ENCODE measurements at regions not wholly inside any gene's neighbourhood (a gene's known extent, or its start where the extent isn't known, plus 50 kb on each side); places are given as distances from the start of the nearest gene placed in this dataset.
"Not testable (repeated sequence)": the region's sequence is repeated elsewhere in the genome, so short reads cannot be mapped to it uniquely, and the experiment has no call there.

GRCh38 chr10:118971876-118972275, 57.6 kb upstream of the NANOS1 start:
- Mint-ChIP-seq H3K9me3 (peaks cover 9% of the 10 kb centered on the region), H3K36me3 (ENCODE audit: insufficient read depth) (no peaks in the 10 kb centered on the region), H3K4me1 (ENCODE audit: low read depth) (no peaks in the 10 kb centered on the region), H3K4me3 (no peak overlapping the region), H3K27me3 (ENCODE audit: low read depth) (peaks cover 6% of the 10 kb centered on the region)
- no peak for ATAC-seq
- DNase-seq = no peak

DNA sequence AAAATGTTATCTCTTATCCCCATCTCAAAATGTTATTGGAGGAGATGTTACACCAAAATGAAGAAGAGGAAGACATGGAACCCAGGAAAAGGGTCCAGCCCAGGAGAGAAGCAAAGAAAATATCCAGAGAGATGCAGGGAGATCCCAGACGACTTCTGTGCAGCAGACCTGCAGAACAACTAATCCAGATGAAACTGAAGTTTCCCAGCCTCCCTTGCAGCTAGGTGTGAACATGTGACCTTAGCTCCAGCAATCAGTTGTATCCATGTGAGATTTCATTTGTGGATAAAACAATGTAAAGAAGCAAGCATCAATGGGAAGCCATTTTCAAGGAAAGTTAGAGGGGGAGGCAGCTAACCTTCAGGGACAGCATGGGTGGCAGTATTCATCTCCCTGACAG, 55.8 kb upstream of the NANOS1 start:
- no peaks in the 10 kb centered on the region for H3K4me1 Mint-ChIP-seq (ENCODE audit: low read depth)
- H3K36me3 Mint-ChIP-seq (ENCODE audit: insufficient read depth) = no peaks in the 10 kb centered on the region
- ATAC-seq (no peak), DNase-seq (no peak)
- peaks cover 9% of the 10 kb centered on the region for H3K9me3 Mint-ChIP-seq
- H3K27me3 Mint-ChIP-seq (ENCODE audit: low read depth) = peaks cover 9% of the 10 kb centered on the region
- no peak overlapping the region for H3K4me3 Mint-ChIP-seq

GRCh38 chr10:118974951-118975350, 54.6 kb upstream of the NANOS1 start:
- DNase-seq (no peak), ATAC-seq (no peak)
- Mint-ChIP-seq H3K36me3 (ENCODE audit: insufficient read depth) (no peaks in the 10 kb centered on the region), H3K4me3 (no peak overlapping the region), H3K9me3 (peaks cover 9% of the 10 kb centered on the region), H3K27me3 (ENCODE audit: low read depth) (peaks cover 13% of the 10 kb centered on the region), H3K4me1 (ENCODE audit: low read depth) (no peaks in the 10 kb centered on the region)

- not testable (repeated sequence) for H3K9me3 Mint-ChIP-seq, ATAC-seq
Measured at GRCh38 chr10:118976219-118976618, 53.3 kb upstream of the NANOS1 start.

DNA sequence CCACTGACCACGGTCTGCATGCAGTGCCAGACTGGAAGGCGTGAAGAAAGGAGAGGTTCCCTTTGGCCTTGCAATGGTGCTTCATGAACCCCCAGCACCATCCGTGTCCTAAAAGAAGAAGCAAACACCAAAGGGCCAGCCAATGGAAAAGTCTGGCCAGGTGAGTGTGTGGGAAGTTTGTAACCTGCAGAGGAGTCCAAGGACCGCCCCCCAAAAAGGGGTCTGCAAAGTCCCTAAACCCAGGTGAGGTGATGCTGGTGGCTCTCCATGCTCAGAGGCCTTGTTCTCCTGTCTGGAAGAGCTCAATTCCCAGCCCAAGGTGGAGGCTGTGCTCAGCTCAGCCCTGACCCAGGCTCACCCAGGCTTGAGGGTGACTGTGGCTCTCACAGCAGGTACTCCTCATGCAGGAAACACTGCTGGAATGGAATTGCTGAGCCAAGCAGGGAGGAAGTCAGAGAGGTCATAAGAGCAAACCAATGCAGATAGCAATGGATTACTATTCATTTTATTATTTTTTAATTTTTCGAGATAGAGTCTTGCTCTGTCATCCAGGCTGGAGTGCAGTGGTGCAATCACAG, 52.4 kb upstream of the NANOS1 start:
- peaks cover 9% of the 10 kb centered on the region for H3K9me3 Mint-ChIP-seq
- ATAC-seq (no peak), DNase-seq (no peak)
- no peaks in the 10 kb centered on the region for H3K36me3 Mint-ChIP-seq (ENCODE audit: insufficient read depth)
- no peak overlapping the region for H3K4me3 Mint-ChIP-seq
- H3K27me3 Mint-ChIP-seq (ENCODE audit: low read depth) = peaks cover 16% of the 10 kb centered on the region
- H3K4me1 Mint-ChIP-seq (ENCODE audit: low read depth) = no peaks in the 10 kb centered on the region

More at GRCh38 chr10:118976219-118976618, 53.3 kb upstream of the NANOS1 start:
- not testable (repeated sequence) for H3K4me3 Mint-ChIP-seq; H3K36me3 Mint-ChIP-seq (ENCODE audit: insufficient read depth); DNase-seq; H3K4me1 Mint-ChIP-seq (ENCODE audit: low read depth)
- peaks cover 16% of the 10 kb centered on the region for H3K27me3 Mint-ChIP-seq (ENCODE audit: low read depth)

- Mint-ChIP-seq H3K4me3 (no peak overlapping the region), H3K9me3 (peaks cover 12% of the 10 kb centered on the region), H3K36me3 (ENCODE audit: insufficient read depth) (no peaks in the 10 kb centered on the region), H3K27me3 (ENCODE audit: low read depth) (peaks cover 16% of the 10 kb centered on the region), H3K4me1 (ENCODE audit: low read depth) (no peaks in the 10 kb centered on the region)
- DNase-seq (no peak), ATAC-seq (no peak)
Measured at GRCh38 chr10:118977835-118978234, 51.7 kb upstream of the NANOS1 start.

DNA sequence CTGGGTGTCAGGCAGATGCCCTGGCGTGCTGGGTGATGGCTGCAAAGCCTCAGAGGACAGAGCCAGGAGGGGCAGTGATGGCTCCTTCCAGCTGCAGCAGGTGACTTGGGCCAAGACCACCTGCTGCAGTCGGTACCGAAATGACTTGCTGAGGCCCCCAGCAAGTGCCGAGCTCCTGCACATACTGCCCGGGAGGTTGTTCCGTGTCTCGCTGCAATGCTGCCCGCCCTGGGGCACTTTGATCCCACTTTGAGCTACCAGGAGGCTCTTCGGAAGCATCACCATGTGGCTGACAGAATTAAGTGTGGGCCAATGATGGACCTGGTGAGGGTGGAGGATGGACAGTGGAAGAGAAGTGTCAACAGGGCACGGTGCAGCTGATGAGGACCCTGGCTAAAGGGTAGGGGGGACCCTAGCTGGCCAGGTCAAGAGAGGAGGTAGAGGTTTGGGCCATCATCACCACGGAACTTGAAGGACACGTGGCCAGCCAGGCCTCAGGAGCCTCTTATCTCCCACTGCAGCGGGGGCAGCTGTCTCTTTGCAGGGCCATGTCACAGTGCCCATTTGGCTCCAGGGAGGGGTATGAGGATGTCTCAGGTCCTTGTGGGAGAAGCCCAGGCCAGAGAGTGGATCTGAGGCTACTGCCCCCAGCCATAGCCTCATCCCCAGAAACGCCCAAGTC, 51.1 kb upstream of the NANOS1 start:
- ATAC-seq (no peak), DNase-seq (no peak)
- Mint-ChIP-seq H3K36me3 (ENCODE audit: insufficient read depth) (no peaks in the 10 kb centered on the region), H3K27me3 (ENCODE audit: low read depth) (peaks cover 16% of the 10 kb centered on the region), H3K4me3 (no peak overlapping the region), H3K4me1 (ENCODE audit: low read depth) (no peaks in the 10 kb centered on the region), H3K9me3 (peaks cover 6% of the 10 kb centered on the region)

GRCh38 chr10:118978998-118979350, 50.5 kb upstream of the NANOS1 start:
- H3K4me1 Mint-ChIP-seq (ENCODE audit: low read depth) = no peaks in the 10 kb centered on the region
- peaks cover 4% of the 10 kb centered on the region for H3K9me3 Mint-ChIP-seq
- no peaks in the 10 kb centered on the region for H3K36me3 Mint-ChIP-seq (ENCODE audit: insufficient read depth)
- DNase-seq = no peak
- H3K4me3 Mint-ChIP-seq = no peak overlapping the region
- H3K27me3 Mint-ChIP-seq (ENCODE audit: low read depth) = peaks cover 15% of the 10 kb centered on the region
- ATAC-seq = no peak

- peaks cover 15% of the 10 kb centered on the region for H3K27me3 Mint-ChIP-seq (ENCODE audit: low read depth)
- peaks cover 9% of the 10 kb centered on the region for H3K9me3 Mint-ChIP-seq
- peaks cover 2% of the 10 kb centered on the region for H3K36me3 Mint-ChIP-seq (ENCODE audit: insufficient read depth)
- ATAC-seq = no peak
- H3K4me1 Mint-ChIP-seq (ENCODE audit: low read depth) = no peaks in the 10 kb centered on the region
- no peak for DNase-seq
- H3K4me3 Mint-ChIP-seq = no peak overlapping the region
Measured at GRCh38 chr10:118979661-118980060, 49.9 kb upstream of the NANOS1 start.

All from activated T-cell treated with anti-CD3 and anti-CD28 coated beads, Interleukin-2, amount 50 U/mL, for 4 hours (primary cell).